ENCODE measurements at regions not wholly inside any gene's neighbourhood (a gene's known extent, or its start where the extent isn't known, plus 50 kb on each side); places are given as distances from the start of the nearest gene placed in this dataset.
"Not testable (repeated sequence)": the region's sequence is repeated elsewhere in the genome, so short reads cannot be mapped to it uniquely, and the experiment has no call there.

- H3K27ac ChIP-seq, result no peak overlapping the region
- H3K4me3 ChIP-seq, result no peak overlapping the region
- ATAC-seq (replicated peaks in 6 of 8), result no peak
- peaks cover 0 to 7% of the 10 kb centered on the region in 2 donors for H3K4me1 ChIP-seq (replicated peaks in 1 of 2)
- 0 to 100% (median 60%) methylated on average over 1 of the region's 1 CpG; no CpG with 5 or more reads in 5 of the 10 experiments for WGBS, 10 experiments
- in situ Hi-C loops (cut with MboI; ENCODE audit: low pct_unique_long_range_greater_than_20kb in 2 of 9, low sequenced_read_pairs in 9 of 9, unreplicated experiment in 9 of 9), result no loop called here
These were observed 52.9 kb upstream of the IMP4 start for GRCh38 chr2:130289780-130290179.

DNA sequence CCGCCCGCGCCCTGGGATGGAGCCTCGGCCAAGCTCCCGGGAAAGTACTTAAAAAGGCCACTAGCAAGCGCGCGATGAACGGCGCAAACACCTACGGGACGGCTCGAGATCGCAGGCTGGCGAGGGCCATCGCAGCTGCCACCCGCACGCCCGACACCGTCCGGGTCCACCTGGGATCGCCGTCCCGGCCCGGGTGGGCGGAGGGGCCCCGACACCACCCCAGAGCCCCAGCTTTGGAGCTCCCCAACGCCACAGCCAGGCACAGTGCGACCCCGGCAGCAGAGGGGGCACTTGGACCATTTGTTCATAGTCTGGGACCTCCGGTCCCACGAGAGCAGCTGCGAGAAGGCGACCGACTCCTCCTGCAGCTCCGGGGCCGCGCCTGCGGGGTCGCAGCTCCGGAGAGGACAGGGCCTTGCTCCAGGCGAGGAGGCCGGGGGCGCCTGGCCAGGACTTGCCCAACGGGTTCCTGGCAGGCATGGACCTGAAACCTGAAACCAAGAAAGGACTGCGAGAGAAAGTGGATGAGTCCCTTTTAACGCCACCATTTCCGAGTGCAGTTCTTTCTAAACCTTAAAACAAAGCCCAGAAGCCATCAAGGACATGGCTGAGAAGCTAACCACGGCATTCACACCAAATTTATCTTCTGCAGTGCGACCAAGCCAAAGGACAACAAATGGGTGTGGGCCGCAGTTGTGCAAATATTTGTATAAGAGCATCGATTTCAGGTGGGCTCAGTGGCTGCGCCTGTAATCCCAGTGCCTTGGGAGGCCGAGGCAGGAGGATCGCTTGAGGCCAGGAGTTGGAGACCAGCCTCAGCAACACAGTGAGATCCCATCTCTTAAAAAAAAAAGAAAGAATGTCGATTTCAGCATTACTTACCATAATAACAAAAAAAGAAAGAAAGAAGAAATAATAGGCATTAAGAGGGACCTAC lies 54.0 kb upstream of the IMP4 start:
- in situ Hi-C loops (cut with MboI; ENCODE audit: low pct_unique_long_range_greater_than_20kb in 2 of 9, low sequenced_read_pairs in 9 of 9, unreplicated experiment in 9 of 9), result no loop called here
- no peak overlapping the region for H3K4me3 ChIP-seq
- H3K27ac ChIP-seq, result no peak overlapping the region
- 16 to 100% (median 66%) methylated on average over 2 to 19 of the region's 56 CpGs for WGBS, 10 experiments
- peaks cover 0 to 7% of the 10 kb centered on the region in 2 donors for H3K4me1 ChIP-seq (replicated peaks in 1 of 2)
- no peak for ATAC-seq (replicated peaks in 6 of 8)

GRCh38 chr2:130287656-130288026 lies 55.1 kb upstream of the IMP4 start:
- in situ Hi-C loops (cut with MboI; ENCODE audit: low pct_unique_long_range_greater_than_20kb in 2 of 9, low sequenced_read_pairs in 9 of 9, unreplicated experiment in 9 of 9), result no loop called here
- ATAC-seq (replicated peaks in 6 of 8), result no peak
- WGBS, 10 experiments, result 30 to 77% (median 40%) methylated on average over 2 to 6 of the region's 14 CpGs; no CpG with 5 or more reads in 5 of the 10 experiments
- Histone ChIP-seq H3K27ac (no peak overlapping the region), H3K4me1 (replicated peaks in 1 of 2) (peaks cover 0 to 7% of the 10 kb centered on the region in 2 donors), H3K4me3 (no peak overlapping the region)

- Histone ChIP-seq H3K4me1 (replicated peaks in 1 of 2) (peaks cover 0 to 7% of the 10 kb centered on the region in 2 donors), H3K4me3 (no peak overlapping the region), H3K27ac (no peak overlapping the region)
- no peak for ATAC-seq (replicated peaks in 6 of 8)
- in situ Hi-C loops (cut with MboI; ENCODE audit: low pct_unique_long_range_greater_than_20kb in 2 of 9, low sequenced_read_pairs in 9 of 9, unreplicated experiment in 9 of 9), result no loop called here
- 20 to 100% (median 89%) methylated on average over 1 to 20 of the region's 35 CpGs; no CpG with 5 or more reads in 4 of the 10 experiments for WGBS, 10 experiments
These were observed 55.6 kb upstream of the IMP4 start for GRCh38 chr2:130286983-130287655.

GRCh38 chr2:130283341-130283869 lies 59.3 kb upstream of the IMP4 start:
- in situ Hi-C loops (cut with MboI; ENCODE audit: low pct_unique_long_range_greater_than_20kb in 2 of 9, low sequenced_read_pairs in 9 of 9, unreplicated experiment in 9 of 9); H3K4me3 ChIP-seq; H3K27ac ChIP-seq; ATAC-seq (replicated peaks in 6 of 8); H3K4me1 ChIP-seq (replicated peaks in 1 of 2): not testable (repeated sequence)
- no CpG with 5 or more reads among the region's 7 CpGs for WGBS, 10 experiments

GRCh38 chr2:130279551-130279950 lies 63.1 kb upstream of the IMP4 start:
- WGBS, 10 experiments, result 46 to 100% (median 78%) methylated on average over 2 to 8 of the region's 8 CpGs; no CpG with 5 or more reads in 1 of the 10 experiments
- in situ Hi-C loops (cut with MboI; ENCODE audit: low pct_unique_long_range_greater_than_20kb in 2 of 9, low sequenced_read_pairs in 9 of 9, unreplicated experiment in 9 of 9); ATAC-seq (replicated peaks in 6 of 8); H3K27ac ChIP-seq; H3K4me3 ChIP-seq; H3K4me1 ChIP-seq (replicated peaks in 1 of 2): not testable (repeated sequence)

- in situ Hi-C loops (cut with MboI; ENCODE audit: low pct_unique_long_range_greater_than_20kb in 2 of 9, low sequenced_read_pairs in 9 of 9, unreplicated experiment in 9 of 9); H3K4me1 ChIP-seq (replicated peaks in 1 of 2); ATAC-seq (replicated peaks in 6 of 8); H3K27ac ChIP-seq; H3K4me3 ChIP-seq: not testable (repeated sequence)
- WGBS, 10 experiments, result 100% methylated on average over 1 of the region's 9 CpGs; no CpG with 5 or more reads in 9 of the 10 experiments
These were observed 70.1 kb upstream of the TUBA3E start for GRCh38 chr2:130268333-130268732.

GRCh38 chr2:130267572-130267971 lies 69.3 kb upstream of the TUBA3E start:
- ATAC-seq (replicated peaks in 6 of 8); in situ Hi-C loops (cut with MboI; ENCODE audit: low pct_unique_long_range_greater_than_20kb in 2 of 9, low sequenced_read_pairs in 9 of 9, unreplicated experiment in 9 of 9): not testable (repeated sequence)

DNA sequence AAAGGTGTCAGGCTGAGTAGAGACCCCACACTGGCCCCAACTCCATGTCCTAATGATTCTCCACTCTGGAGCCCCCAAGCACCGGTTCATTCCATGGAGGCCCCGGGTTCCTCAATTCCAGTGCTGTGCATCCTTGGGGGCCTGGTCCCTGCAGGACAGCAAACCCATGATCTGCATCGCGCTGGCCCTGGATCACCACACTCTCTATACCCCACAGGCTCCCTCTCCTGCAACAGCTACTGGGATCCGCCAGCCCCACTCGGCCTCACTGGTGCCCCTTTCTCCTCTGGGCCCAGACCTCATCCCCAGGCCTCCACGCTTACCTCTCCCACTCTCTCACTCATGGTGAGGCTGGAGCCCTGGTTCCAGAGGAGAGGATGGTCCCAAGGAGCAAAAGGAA lies 68.6 kb upstream of the TUBA3E start:
- H3K4me3 ChIP-seq; H3K4me1 ChIP-seq (replicated peaks in 1 of 2); in situ Hi-C loops (cut with MboI; ENCODE audit: low pct_unique_long_range_greater_than_20kb in 2 of 9, low sequenced_read_pairs in 9 of 9, unreplicated experiment in 9 of 9); H3K27ac ChIP-seq; ATAC-seq (replicated peaks in 6 of 8): not testable (repeated sequence)
- 23 to 100% (median 87%) methylated on average over 1 to 5 of the region's 7 CpGs; no CpG with 5 or more reads in 6 of the 10 experiments for WGBS, 10 experiments

More at GRCh38 chr2:130267572-130267971, 69.3 kb upstream of the TUBA3E start:
- WGBS, 10 experiments, result 50 to 71% methylated on average over 1 of the region's 4 CpGs; no CpG with 5 or more reads in 8 of the 10 experiments
- not testable (repeated sequence) for H3K4me1 ChIP-seq (replicated peaks in 1 of 2); H3K27ac ChIP-seq; H3K4me3 ChIP-seq

DNA sequence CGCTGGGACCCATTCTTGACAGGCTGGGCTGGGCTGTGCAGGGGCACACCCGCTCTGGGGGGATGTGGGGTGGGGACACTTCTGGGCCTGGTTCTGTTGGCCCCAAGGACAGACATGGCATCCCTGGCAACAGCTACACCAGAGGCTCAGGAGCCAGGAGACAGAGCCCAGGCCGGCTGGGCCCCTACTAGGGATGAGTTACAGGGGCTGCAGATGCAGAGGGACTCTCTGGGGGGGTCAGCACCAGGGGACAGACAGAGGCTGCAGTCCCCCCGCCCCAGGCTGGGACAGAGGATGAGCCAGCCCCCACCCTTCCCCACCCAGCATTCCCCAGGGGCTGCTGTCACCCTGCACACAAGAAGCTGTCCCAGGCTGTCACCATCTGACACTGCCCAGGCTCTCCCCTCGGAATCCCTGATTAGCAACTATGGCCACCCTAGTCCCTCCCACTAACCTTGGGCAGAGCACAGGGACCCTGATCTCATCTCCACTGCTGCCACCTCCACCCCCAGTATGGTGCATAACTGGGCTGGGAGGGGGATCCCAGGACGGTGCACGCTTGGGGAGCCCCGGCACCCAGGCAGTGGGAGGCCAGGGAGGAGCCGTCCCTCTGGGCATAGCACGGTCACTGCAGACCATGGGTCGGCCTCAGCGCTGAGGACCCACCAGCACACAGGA lies 67.5 kb upstream of the TUBA3E start:
- H3K4me1 ChIP-seq (replicated peaks in 1 of 2); ATAC-seq (replicated peaks in 6 of 8); H3K4me3 ChIP-seq; in situ Hi-C loops (cut with MboI; ENCODE audit: low pct_unique_long_range_greater_than_20kb in 2 of 9, low sequenced_read_pairs in 9 of 9, unreplicated experiment in 9 of 9); H3K27ac ChIP-seq: not testable (repeated sequence)
- WGBS, 10 experiments, result no CpG with 5 or more reads among the region's 12 CpGs

DNA sequence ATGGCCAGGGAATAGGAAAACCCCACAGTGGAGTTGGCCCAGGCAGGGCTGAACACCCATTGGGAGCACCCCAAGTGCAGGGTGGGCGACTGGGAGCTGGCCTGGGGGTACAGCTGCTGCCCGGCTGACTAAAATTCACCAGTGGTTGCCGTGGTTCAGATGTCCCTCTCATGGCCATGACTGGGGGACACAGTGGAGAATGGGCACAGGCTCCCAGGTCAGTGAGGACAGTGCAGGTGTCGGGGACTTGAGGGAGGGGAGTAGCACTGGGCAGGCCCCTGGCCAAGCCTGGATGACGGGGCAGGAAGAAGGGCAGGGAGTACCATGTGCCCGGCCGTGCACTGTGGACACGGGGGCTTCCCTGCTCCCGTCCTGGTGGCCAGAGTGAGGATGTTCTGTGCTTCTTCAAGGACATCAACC lies 66.7 kb upstream of the TUBA3E start:
- H3K4me1 ChIP-seq (replicated peaks in 1 of 2); in situ Hi-C loops (cut with MboI; ENCODE audit: low pct_unique_long_range_greater_than_20kb in 2 of 9, low sequenced_read_pairs in 9 of 9, unreplicated experiment in 9 of 9); ATAC-seq (replicated peaks in 6 of 8); H3K4me3 ChIP-seq; H3K27ac ChIP-seq: not testable (repeated sequence)
- WGBS, 10 experiments, result 40 to 60% methylated on average over 1 of the region's 9 CpGs; no CpG with 5 or more reads in 8 of the 10 experiments

GRCh38 chr2:130264501-130264900 lies 66.3 kb upstream of the TUBA3E start:
- no peak for ATAC-seq (replicated peaks in 6 of 8)
- Histone ChIP-seq H3K27ac (no peak overlapping the region), H3K4me3 (no peak overlapping the region), H3K4me1 (replicated peaks in 1 of 2) (peaks cover 0 to 5% of the 10 kb centered on the region in 2 donors)
- 80 to 100% (median 100%) methylated on average over 1 to 2 of the region's 5 CpGs; no CpG with 5 or more reads in 6 of the 10 experiments for WGBS, 10 experiments
- in situ Hi-C loops (cut with MboI; ENCODE audit: low pct_unique_long_range_greater_than_20kb in 2 of 9, low sequenced_read_pairs in 9 of 9, unreplicated experiment in 9 of 9), result no loop called here
